ENCODE measurements at regions not wholly inside any gene's neighbourhood (a gene's known extent, or its start where the extent isn't known, plus 50 kb on each side); places are given as distances from the start of the nearest gene placed in this dataset.

DNA sequence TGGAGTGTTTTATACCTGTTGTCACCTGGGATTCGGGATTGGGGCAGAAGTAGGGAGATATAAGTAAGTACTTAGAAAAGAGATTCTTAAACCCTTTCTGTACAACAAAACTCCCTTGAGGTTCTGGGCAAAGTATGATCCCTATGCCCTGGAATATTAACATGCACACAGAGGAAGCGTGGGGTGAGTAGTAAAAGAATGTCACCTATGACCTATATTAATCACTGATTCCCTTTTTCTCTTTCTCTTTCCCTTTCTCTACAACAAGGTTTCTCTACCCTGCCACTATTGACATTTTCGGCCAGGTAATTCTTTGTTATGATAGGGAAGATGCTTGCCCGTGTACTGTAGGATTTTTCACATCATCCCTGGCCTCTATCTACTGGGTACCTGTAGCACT lies 209.7 kb upstream of the PLET1 start:
- DNase-seq, result no peak

GRCh38 chr11:112471731-112472130 lies 211.1 kb upstream of the PLET1 start:
- DNase-seq, result no peak

DNA sequence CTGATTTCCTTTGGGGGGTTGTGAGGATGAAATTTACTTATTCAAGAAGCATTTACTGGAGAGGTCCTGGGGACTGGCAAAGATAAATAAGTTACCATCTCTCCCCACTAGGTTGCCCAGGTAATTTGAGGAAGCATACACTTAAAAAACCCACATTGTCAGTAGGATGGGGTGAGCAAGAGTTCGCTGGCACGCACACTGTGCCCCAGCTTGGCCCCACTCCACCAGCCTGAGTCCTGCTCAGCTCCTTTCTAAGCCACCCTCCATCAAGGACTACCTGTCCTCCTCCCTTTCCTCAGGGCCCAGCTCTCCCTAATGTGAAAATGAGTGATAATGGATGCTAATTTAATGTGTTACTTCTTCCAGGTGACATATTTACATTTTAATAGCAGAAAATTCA lies 216.5 kb upstream of the PLET1 start:
- no peak for DNase-seq

DNA sequence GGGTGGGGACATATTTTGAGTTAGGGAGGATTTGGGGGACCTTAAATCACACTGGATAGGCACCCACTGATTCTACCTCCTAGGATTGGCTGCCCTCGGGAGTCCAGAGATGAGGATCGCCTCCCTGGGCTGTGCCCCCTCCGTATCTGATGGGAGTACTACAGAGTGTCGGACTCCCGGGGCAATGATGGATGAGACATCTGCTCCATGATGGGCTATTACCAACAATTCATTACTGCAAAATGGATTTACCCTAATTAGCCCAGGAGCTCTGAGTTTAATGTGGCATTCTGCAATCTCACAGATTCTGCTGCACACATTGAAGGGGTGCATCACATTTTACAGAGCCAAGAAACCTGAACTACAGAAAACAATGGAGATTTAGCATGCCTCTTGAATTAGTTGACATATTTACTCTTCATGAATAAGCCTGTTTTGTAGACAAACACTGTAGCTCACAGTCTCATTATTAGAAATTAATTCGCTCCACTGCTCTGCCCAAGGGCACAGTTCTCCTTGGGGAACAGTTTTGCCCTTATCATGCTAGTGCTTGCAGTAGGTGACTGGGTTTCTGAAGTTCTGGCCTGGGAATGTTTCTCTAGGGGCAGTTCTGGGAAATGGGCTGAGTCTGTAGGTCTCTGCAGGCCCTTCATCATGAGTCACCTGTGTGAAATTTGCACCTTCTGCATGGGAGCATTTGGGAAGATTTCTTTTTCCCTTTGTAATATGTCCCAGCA lies 217.1 kb upstream of the PLET1 start:
- DNase-seq, result no peak

- no peak for DNase-seq
These were observed 218.1 kb upstream of the PLET1 start for GRCh38 chr11:112478806-112479205.

- DNase-seq, result no peak
These were observed 220.8 kb upstream of the PLET1 start for GRCh38 chr11:112481431-112481830.

DNA sequence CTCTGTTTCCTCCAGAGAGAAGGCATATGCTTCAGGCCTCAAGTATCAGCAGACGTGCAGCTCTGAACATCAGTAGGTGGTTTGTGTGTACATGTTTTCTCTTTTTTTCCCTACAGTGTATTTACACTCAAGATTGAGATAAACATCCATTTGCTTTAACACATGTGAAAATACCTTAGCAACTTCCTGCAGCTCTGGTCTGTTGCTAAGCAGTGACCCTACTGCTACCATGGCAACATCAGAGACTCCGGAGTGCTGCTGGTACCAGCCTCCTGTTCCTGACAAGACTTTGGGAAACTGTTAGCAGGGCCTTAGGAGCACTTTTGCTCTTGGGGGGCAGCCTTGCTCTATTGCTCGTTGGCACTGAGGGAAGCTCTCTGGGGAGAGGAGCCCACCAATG lies 221.2 kb upstream of the PLET1 start:
- no peak for DNase-seq

- DNase-seq, result no peak
These were observed 224.6 kb upstream of the PLET1 start for GRCh38 chr11:112485280-112485679.

DNA sequence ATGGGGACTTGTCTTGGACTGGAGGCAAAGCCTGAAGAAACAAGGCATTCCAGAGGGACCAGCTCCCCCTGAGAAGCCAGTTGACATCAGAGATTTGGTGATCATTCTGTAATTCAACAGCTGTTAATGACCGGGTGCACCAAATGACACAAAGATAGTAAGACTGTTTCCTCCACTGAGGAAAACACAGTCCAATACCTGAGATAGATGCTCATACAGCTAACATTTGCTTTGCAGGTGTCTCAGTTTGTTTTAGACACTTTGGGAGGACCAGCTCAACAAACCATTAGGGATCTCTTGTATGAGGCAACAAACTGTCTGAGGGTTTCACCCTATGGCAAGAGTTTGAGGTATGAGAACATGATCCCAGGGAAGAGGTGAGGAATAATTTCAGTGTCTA lies 237.2 kb upstream of the PLET1 start:
- DNase-seq, result no peak

GRCh38 chr11:112498701-112499100 lies 238.0 kb upstream of the PLET1 start:
- no peak for DNase-seq

DNA sequence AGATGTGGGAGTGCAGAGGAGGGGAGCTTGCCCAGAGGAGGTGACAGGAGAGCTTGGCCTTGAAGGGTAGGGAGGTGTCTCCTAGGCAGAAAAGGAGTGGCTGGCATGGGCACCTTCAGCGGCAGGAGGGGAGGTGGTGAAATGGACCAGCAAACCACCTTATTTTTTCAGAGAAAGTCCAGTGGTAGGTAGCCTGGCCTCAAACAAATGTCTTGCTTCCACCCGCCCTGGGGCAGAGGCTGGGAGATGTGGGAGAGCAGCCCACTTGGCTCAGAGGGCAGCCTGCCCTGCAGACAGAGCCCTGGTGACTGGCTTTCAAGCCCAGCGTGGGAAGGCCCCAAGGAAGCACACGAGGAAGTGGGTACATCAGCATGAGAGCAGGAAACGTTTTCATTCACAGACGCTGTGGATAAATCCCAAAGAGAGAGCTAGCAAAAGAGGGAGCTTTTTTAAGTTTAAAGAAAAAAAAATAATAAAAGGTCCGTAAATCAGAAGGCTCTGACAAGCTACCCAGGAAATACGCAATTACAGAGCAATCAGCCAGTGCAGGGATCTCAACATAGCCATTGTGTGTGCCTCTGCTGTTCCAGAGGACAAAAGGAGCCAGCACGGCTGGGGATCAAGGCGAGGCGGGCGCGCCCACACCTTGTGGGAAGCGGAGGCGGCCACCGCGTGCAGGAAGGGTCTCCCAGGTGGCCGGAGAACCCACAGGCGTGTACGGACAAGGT lies 238.7 kb upstream of the PLET1 start:
- DNase-seq, result no peak

GRCh38 chr11:112499881-112500204 lies 239.2 kb upstream of the PLET1 start:
- no peak for DNase-seq

DNA sequence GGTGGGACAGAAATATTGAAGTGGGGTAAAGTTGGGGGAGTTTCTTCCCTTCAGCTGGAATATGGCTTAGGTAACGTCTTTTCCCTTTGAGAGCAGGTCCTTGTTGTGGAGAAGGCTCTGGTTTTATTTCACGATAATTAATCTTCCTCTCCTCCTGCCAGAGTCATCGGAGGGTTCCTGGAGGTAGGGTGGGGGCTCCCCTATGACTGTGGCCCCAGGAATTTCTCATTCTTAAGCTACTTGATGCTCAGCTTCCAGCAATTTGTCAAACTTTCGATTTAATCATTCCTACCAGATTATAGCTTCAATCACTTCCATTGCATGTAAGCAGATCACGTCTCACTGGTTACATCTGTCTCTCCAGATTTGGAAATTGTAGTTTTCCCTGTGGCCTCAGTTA lies 242.8 kb upstream of the PLET1 start:
- no peak for DNase-seq

DNA sequence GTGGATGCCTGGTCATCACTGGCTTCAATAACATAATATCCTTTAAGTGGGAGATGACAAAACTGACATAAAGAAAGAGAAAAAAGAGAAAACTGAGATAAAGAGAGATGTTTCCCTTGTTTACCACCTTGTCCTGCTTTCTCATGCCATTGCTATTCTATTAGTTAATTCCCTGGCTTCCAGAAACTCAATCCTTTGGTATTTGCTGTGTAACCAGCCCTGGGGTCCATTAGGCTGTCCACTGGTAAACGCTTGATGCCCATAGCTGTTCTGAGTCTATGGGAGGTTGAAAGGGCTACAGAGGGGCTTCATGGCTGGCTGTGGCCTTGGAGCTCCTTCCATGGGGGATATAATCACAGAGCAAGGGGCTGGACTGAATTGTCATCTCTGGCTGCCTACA lies 243.4 kb upstream of the PLET1 start:
- DNase-seq, result no peak

DNA sequence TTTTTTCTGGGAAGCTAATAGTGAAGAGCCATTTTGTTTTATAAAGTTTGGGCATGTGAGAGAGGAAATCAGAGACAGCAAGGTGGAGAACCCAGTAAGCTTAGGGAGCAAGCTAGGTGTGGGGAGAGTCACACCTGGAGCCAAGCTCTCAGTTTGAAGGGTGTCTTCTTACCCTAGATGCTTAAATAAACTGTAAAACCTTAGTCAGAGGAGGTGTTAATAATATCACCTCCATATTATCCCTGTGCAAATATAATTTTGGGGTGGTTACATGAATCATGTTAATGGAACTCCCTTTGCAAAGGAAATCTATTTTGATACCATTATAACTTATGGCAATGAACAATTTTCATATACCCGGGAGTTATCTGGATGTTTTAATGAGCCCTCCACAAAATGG lies 246.2 kb upstream of the PLET1 start:
- DNase-seq, result no peak

DNA sequence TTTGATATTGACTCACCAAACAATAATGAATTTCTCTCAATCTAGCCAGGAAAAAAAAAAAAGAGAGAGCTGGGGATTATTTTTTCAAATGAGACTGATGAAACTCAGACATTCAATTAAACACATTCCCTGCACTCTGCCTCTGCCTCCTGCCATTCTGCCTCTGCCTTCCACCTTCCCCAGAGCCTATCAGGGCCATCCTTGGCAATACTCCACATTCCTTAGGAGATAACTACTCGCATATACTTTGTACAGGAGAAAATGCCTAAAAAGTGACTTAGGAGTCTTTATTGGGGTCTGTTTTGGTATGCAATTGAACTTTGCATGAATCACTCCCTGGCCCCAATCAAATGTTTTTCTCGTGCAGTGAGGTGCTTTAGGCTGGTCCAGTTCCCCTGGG lies 246.6 kb upstream of the PLET1 start:
- DNase-seq, result no peak

- DNase-seq, result no peak
These were observed 248.1 kb upstream of the PLET1 start for GRCh38 chr11:112508750-112509149.

DNA sequence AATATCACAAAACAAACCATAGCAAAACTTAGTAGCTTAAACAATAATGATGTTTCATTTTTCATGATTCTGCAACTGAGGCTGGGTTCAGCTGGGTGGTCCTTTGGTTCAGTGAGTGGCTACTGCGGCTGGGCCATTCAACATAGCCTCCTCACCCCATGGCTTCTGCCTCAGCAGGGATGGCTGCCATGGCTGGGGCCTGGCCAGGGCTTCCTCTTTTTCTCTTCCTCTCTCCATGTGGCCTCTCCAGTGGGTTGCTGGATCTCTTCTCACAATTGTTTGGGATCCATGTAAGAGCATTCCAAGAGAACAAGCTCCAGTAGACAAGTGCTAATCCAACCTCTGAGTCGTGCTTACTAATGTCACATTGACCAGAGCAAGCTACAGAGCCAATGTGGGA lies 248.6 kb upstream of the PLET1 start:
- no peak for DNase-seq

- DNase-seq, result no peak
These were observed 250.6 kb upstream of the PLET1 start for GRCh38 chr11:112511271-112511670.

DNA sequence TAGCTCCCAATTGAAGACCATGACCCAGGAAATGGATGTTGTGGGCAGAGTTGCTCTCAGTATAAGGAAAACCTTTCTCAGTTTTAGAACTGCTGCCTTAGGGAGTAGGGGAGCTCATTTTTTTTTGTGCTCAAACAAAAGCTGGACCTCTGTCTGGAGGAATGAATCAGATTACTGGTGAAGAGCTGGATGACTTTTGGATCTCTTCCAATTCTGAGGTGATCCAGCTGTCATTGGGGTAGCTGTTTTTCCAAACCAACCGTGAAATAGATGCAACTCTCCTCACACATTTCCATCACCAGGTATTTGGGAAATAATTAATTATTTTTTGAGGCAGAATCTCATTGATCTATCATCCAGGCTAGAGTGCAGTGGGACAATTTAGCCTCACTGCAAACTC lies 251.3 kb upstream of the PLET1 start:
- no peak for DNase-seq

- DNase-seq, result no peak
These were observed 252.8 kb upstream of the PLET1 start for GRCh38 chr11:112513417-112513816.

DNA sequence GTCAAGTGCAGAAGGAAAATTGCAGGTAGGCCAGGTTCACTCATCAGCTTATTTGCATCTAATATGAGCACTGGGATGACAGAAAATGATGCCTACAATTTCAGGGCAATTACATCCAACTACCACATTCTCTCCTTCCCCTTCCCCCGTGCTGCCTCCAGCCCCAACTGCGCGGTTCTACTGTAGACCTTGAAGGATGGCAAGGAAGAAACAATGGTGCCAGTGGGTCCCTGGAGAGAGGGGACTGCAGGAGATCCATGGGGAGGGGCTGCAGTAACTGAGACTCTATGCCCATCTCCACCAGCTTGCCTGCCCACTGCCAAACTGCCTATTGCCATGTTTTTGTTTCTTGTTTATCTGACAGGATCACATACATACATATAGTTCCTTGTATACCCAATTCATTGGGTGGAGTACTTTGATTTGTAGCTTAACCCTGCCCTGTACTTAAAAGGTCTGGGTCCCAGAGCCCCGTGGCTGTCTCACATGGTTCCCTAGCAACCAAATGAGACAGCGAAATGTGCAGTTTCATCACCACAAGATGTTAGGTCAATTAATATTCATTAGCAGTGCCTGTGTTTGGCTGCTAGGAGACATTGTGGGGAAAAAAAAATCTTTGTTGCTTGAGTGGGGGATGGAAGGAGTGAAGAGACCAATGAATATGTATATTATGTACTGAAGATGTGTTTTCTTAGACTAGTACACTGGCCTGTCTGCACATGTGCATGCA lies 253.5 kb upstream of the PLET1 start:
- DNase-seq, result no peak

GRCh38 chr11:112516261-112516660 lies 255.6 kb upstream of the PLET1 start:
- no peak for DNase-seq

- no peak for DNase-seq
These were observed 256.1 kb upstream of the PLET1 start for GRCh38 chr11:112516755-112517154.
